ENCODE measurements at regions not wholly inside any gene's neighbourhood (a gene's known extent, or its start where the extent isn't known, plus 50 kb on each side); places are given as distances from the start of the nearest gene placed in this dataset.

DNA sequence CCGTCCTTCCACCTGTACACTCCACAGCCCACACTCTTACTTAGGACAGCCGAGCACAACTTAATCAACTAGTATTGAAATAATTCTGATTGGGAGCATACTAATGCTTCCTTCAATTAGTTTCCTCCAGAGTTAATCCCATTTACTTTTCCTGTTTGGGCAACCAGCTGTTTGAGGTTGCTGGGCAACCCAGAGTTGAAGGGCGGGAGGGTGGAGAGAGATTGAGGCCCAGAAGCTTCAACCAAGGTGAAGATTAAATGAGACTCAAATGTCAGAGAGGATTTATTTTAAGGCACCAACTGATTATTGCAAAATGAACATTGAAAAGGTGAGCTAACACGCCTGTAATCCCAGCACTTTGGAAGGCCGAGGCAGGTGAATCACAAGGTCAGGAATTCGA, 428.5 kb upstream of the SEMA6D start (continued):
- TF ChIP-seq SP4 (IDR thresholded peaks at IDR 0.05; ENCODE audit: low read length) (no peak), KDM4A (IDR thresholded peaks at IDR 0.05; ENCODE audit: low read depth, low read length, severe bottlenecking) (no peak), CBX5 (IDR thresholded peaks at IDR 0.05; ENCODE audit: low read depth, low read length) (no peak)

Data from H1 (cell line).